Spleen (tissue), 7 donors: ENCODE measurements at regions not wholly inside any gene's neighbourhood (a gene's known extent, or its start where the extent isn't known, plus 50 kb on each side); places are given as distances from the start of the nearest gene placed in this dataset.

Experiments used
- POLR2A ChIP-seq, 3 donors: fragments of 450-650 bp; IDR thresholded peaks; one replicate each; pipeline ENCODE4 v1.5.1; 2017; ENCODE audit warnings: antibody characterized with exemption in 3 of 3, mild to moderate bottlenecking in 1 of 3
- POLR2AphosphoS5 ChIP-seq, 3 donors: sonication (generic); formaldehyde crosslinking; IDR thresholded peaks; one replicate each; pipeline ENCODE4 v1.5.1; 2017; ENCODE audit warnings: antibody characterized with exemption in 3 of 3
- TF ChIP-seq, protein P1 (sequence below), 11 experiments: fragments of 200-600 bp in 7 of 11; fragments of 450-650 bp in 4 of 11; sonication (generic) in 4 of 11; IDR thresholded peaks in 8 of 11; conservative IDR thresholded peaks in 3 of 11; 1 replicate in 7 of 11; 2 replicates in 4 of 11; pipeline versions ENCODE4 v1.4.0 to v1.8.0; 2016 to 2021; ENCODE audit warnings: antibody characterized with exemption in 11 of 11, inconsistent platforms in 4 of 11, mild to moderate bottlenecking in 1 of 11
- donor health status: DM: no; HTN: no; CAD: no; lungs with moderate emphysema.
- donor health status: DM: no; HTN: no; CAD: no.
- donor health status: DM: no; HTN: no; CAD: no.

GRCh38 chr14:98325761-98326160 lies 946.2 kb downstream of the BCL11B start:
- TF ChIP-seq POLR2AphosphoS5 (IDR thresholded peaks at IDR 0.05): no peak
- TF ChIP-seq, protein P1, sequence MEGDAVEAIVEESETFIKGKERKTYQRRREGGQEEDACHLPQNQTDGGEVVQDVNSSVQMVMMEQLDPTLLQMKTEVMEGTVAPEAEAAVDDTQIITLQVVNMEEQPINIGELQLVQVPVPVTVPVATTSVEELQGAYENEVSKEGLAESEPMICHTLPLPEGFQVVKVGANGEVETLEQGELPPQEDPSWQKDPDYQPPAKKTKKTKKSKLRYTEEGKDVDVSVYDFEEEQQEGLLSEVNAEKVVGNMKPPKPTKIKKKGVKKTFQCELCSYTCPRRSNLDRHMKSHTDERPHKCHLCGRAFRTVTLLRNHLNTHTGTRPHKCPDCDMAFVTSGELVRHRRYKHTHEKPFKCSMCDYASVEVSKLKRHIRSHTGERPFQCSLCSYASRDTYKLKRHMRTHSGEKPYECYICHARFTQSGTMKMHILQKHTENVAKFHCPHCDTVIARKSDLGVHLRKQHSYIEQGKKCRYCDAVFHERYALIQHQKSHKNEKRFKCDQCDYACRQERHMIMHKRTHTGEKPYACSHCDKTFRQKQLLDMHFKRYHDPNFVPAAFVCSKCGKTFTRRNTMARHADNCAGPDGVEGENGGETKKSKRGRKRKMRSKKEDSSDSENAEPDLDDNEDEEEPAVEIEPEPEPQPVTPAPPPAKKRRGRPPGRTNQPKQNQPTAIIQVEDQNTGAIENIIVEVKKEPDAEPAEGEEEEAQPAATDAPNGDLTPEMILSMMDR (IDR thresholded peaks at IDR 0.05 in 8 of 11, conservative IDR thresholded peaks at IDR 0.05 in 3 of 11): no peak
- TF ChIP-seq POLR2A (IDR thresholded peaks at IDR 0.05): no peak
